Mucosa of descending colon (tissue), 3 donors: ENCODE measurements at regions not wholly inside any gene's neighbourhood (a gene's known extent, or its start where the extent isn't known, plus 50 kb on each side); places are given as distances from the start of the nearest gene placed in this dataset.

Source experiments
- ATAC-seq: fragments of 200-7000 bp; cut with Tn5 transposase; one replicate; pipeline ENCODE4 v1.9.1; 2020; ENCODE audit warnings: mild to moderate bottlenecking, moderate library complexity
- DNase-seq, 3 donors: peaks; one replicate each; pipeline ENCODE4 v3.0.0-alpha.2; 2020
- H3K36me3 ChIP-seq: fragments of 200-600 bp; one replicate; pipeline ENCODE4 v1.8.0; 2021; ENCODE audit warnings: low read depth, mild to moderate bottlenecking
- H3K4me1 ChIP-seq: fragments of 200-600 bp; one replicate; pipeline ENCODE4 v1.8.0; 2021; ENCODE audit warnings: low read depth, mild to moderate bottlenecking
- H3K4me3 ChIP-seq: fragments of 200-600 bp; one replicate; pipeline ENCODE4 v1.8.0; 2021; ENCODE audit warnings: mild to moderate bottlenecking
- H3K9me3 ChIP-seq: fragments of 200-600 bp; one replicate; pipeline ENCODE4 v1.8.0; 2021; ENCODE audit warnings: mild to moderate bottlenecking
- CTCF ChIP-seq: fragments of 200-600 bp; IDR thresholded peaks from one replicate; pipeline ENCODE4 v1.8.0; 2022; ENCODE audit warnings: antibody characterized with exemption, mild to moderate bottlenecking
- intact Hi-C, 2 donors: fragments of 100-400 bp; cut with DNase I in 1 of 2; cut with micrococcal nuclease in 1 of 2; formaldehyde crosslinking; loops; one replicate each; pipeline versions ENCODE4 v1.11.0 to v1.11.1; 2022; cut with DNase I, micrococcal nuclease
- donor health status: DM: no; HTN: no; CAD: no; lungs with moderate emphysema.
- donor health status: DM: no; HTN: no; CAD: no.
- donor health status: DM: no; HTN: yes; CAD: no.

GRCh38 chr13:110012102-110012739 lies 225.8 kb upstream of the IRS2 start:
- DNase-seq (no peak), ATAC-seq (no peak)
- intact Hi-C loops: no loop called here
- Histone ChIP-seq H3K9me3 (no peaks in the 10 kb centered on the region), H3K36me3 (no peaks in the 10 kb centered on the region), H3K4me3 (no peak overlapping the region), H3K4me1 (no peaks in the 10 kb centered on the region)
- no peak for TF ChIP-seq CTCF

GRCh38 chr13:110010404-110011138 lies 224.2 kb upstream of the IRS2 start:
- Histone ChIP-seq H3K4me1 (no peaks in the 10 kb centered on the region), H3K4me3 (no peak overlapping the region), H3K9me3 (no peaks in the 10 kb centered on the region), H3K36me3 (no peaks in the 10 kb centered on the region)
- intact Hi-C loops: no loop called here
- ATAC-seq (no peak), DNase-seq (no peak)
- TF ChIP-seq CTCF: no peak

GRCh38 chr13:110008816-110009215 lies 222.4 kb upstream of the IRS2 start:
- TF ChIP-seq CTCF: no peak
- no peak for ATAC-seq
- H3K9me3 ChIP-seq: no peaks in the 10 kb centered on the region
- DNase-seq: no peak
- H3K4me1 ChIP-seq: no peaks in the 10 kb centered on the region
- intact Hi-C loops: no loop called here
- H3K36me3 ChIP-seq: no peaks in the 10 kb centered on the region
- H3K4me3 ChIP-seq: no peak overlapping the region

GRCh38 chr13:110006304-110006703 lies 219.9 kb upstream of the IRS2 start:
- Histone ChIP-seq H3K36me3 (no peaks in the 10 kb centered on the region), H3K4me3 (no peak overlapping the region), H3K4me1 (no peaks in the 10 kb centered on the region), H3K9me3 (no peaks in the 10 kb centered on the region)
- intact Hi-C loops: no loop called here
- no peak for DNase-seq
- ATAC-seq: no peak
- no peak for TF ChIP-seq CTCF

GRCh38 chr13:110005563-110005962 lies 219.2 kb upstream of the IRS2 start:
- DNase-seq: no peak
- H3K9me3 ChIP-seq: no peaks in the 10 kb centered on the region
- H3K4me1 ChIP-seq: no peaks in the 10 kb centered on the region
- intact Hi-C loops: no loop called here
- TF ChIP-seq CTCF: no peak
- no peaks in the 10 kb centered on the region for H3K36me3 ChIP-seq
- ATAC-seq: no peak
- H3K4me3 ChIP-seq: no peak overlapping the region
